Caco-2 (cell line): ENCODE measurements at regions not wholly inside any gene's neighbourhood (a gene's known extent, or its start where the extent isn't known, plus 50 kb on each side); places are given as distances from the start of the nearest gene placed in this dataset.

Experiments used
- BruUV-seq: library from RNA; stranded (reverse); fragments of 400-500 nt; replicated peaks from 2 replicates; lab custom pipeline; 2021; lab: Mats Ljungman, UMichigan
- CTCF ChIA-PET: fragments of 300-600 bp; sonication (Branson Sonifier 250); formaldehyde crosslinking; loops from one replicate; lab custom pipeline; 2022; ENCODE audit warnings: antibody characterized with exemption; lab: Charles Lee
- POLR2A ChIA-PET: fragments of 300-600 bp; sonication (Branson Sonifier 250); formaldehyde crosslinking; loops from one replicate; lab custom pipeline; 2022; ENCODE audit warnings: antibody characterized with exemption; lab: Charles Lee
- DNase-seq, 2 experiments: peaks; one replicate each; pipeline versions ENCODE4 v3.0.0 to v3.0.0-alpha.2; 2020 to 2022
- H3K27me3 ChIP-seq: replicated peaks from 2 replicates; pipeline ENCODE4 v1.6.0; 2011; ENCODE audit warnings: low read length; ENCODE audit not compliant: control insufficient read depth, insufficient read depth
- H3K36me3 ChIP-seq: 2 replicates; pipeline ENCODE4 v1.5.1; 2011; ENCODE audit warnings: low read length; ENCODE audit not compliant: control insufficient read depth, insufficient read depth
- H3K4me1 ChIP-seq: fragments of 250-450 bp; sonication (Bioruptor Pico); 2 replicates; pipeline ENCODE4 v1.5.1; 2020; ENCODE audit warnings: mild to moderate bottlenecking
- H3K4me3 ChIP-seq: 2 replicates; pipeline ENCODE4 v1.5.1; 2011; ENCODE audit warnings: low read depth, mild to moderate bottlenecking, control low read depth, low read length
- H3K9me3 ChIP-seq: fragments of 250-450 bp; sonication (Bioruptor Pico); 2 replicates; pipeline ENCODE4 v1.5.1; 2020; ENCODE audit warnings: mild to moderate bottlenecking, moderate library complexity
- H3K27ac Mint-ChIP-seq: one replicate; pipeline ENCODE4 v1.8.0; 2022; ENCODE audit warnings: mixed read lengths; ENCODE audit not compliant: unreplicated experiment
- H3K27me3 Mint-ChIP-seq: one replicate; pipeline ENCODE4 v1.8.0; 2022; ENCODE audit warnings: mixed read lengths; ENCODE audit not compliant: insufficient read depth, unreplicated experiment
- H3K36me3 Mint-ChIP-seq: one replicate; pipeline ENCODE4 v1.8.0; 2022; ENCODE audit warnings: mild to moderate bottlenecking, mixed read lengths; ENCODE audit not compliant: insufficient read depth, unreplicated experiment
- H3K4me1 Mint-ChIP-seq: one replicate; pipeline ENCODE4 v1.8.0; 2022; ENCODE audit warnings: low read depth, mixed read lengths; ENCODE audit not compliant: unreplicated experiment
- H3K4me3 Mint-ChIP-seq: one replicate; pipeline ENCODE4 v1.8.0; 2022; ENCODE audit warnings: mild to moderate bottlenecking, moderate library complexity, mixed read lengths; ENCODE audit not compliant: unreplicated experiment
- H3K9me3 Mint-ChIP-seq: one replicate; pipeline ENCODE4 v1.8.0; 2022; ENCODE audit warnings: mixed read lengths; ENCODE audit not compliant: unreplicated experiment
- CTCF ChIP-seq, 2 experiments: fragments of 200-600 bp in 1 of 2; IDR thresholded peaks; 1 replicate in 1 of 2; 2 replicates in 1 of 2; pipeline versions ENCODE4 v1.5.1 to v1.8.0; 2011 to 2022; ENCODE audit warnings: antibody characterized with exemption in 1 of 2, control low read depth in 1 of 2, inconsistent platforms in 1 of 2, low read depth in 1 of 2, low read length in 1 of 2, mild to moderate bottlenecking in 1 of 2, moderate library complexity in 1 of 2; ENCODE audit not compliant: insufficient read depth in 1 of 2, severe bottlenecking in 1 of 2, unreplicated experiment in 1 of 2
- intact Hi-C: fragments of 100-400 bp; cut with micrococcal nuclease; formaldehyde crosslinking; loops from one replicate; pipeline ENCODE4 v1.10.0; 2022; ENCODE audit not compliant: unreplicated experiment

GRCh38 chr4:23500894-23501449 is 388.9 kb downstream of the PPARGC1A start:
- no peak overlapping the region for H3K27ac Mint-ChIP-seq
- H3K9me3 ChIP-seq: 0 out of 2 replicates have a peak, but pooled peaks cover 3% of the 10 kb centered on the region
- no peaks in the 10 kb centered on the region for H3K27me3 ChIP-seq
- no peak for TF ChIP-seq CTCF (IDR thresholded peaks at IDR 0.05; ENCODE audit: insufficient read depth in 1 of 2, low read depth in 1 of 2, low read length in 1 of 2, severe bottlenecking in 1 of 2, unreplicated experiment in 1 of 2)
- H3K4me3 ChIP-seq: no peak overlapping the region
- H3K4me1 ChIP-seq: no peaks in the 10 kb centered on the region
- DNase-seq: no peak
- ChIA-PET POLR2A (no interaction called here), CTCF (no interaction called here)
- no peaks in the 10 kb centered on the region for H3K4me1 Mint-ChIP-seq
- intact Hi-C loops: no loop called here
- H3K27me3 Mint-ChIP-seq: peaks cover 4% of the 10 kb centered on the region
- no peak overlapping the region for H3K4me3 Mint-ChIP-seq
- BruUV-seq: no TSS peak
- H3K36me3 Mint-ChIP-seq: no peaks in the 10 kb centered on the region
- peaks cover 9% of the 10 kb centered on the region for H3K9me3 Mint-ChIP-seq
- no peaks in the 10 kb centered on the region for H3K36me3 ChIP-seq

- no peak for TF ChIP-seq CTCF (IDR thresholded peaks at IDR 0.05; ENCODE audit: insufficient read depth in 1 of 2, low read depth in 1 of 2, low read length in 1 of 2, severe bottlenecking in 1 of 2, unreplicated experiment in 1 of 2)
These were observed 404.0 kb downstream of the PPARGC1A start for GRCh38 chr4:23485801-23486200.

DNA sequence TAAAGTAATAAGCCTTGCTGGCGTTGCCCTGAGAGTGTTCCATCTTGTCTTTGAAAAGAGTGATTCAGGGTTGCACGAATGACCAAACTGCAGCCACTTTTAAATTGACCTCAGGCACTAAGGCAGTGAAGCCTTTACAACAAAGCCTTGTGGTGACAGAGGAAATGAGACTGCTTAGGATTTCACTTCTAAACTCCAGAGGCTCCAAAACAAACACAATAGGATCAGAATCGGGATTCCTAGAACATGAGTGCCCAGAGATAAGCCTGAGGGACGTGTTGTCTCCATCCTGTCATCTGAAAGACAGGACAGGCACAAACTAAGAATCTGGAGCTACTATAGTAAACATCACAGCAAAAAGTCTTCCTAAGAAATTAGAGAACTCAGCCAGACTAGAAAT is 405.2 kb downstream of the PPARGC1A start:
- ChIA-PET POLR2A (no interaction called here), CTCF (no interaction called here)
- Mint-ChIP-seq H3K4me1 (no peaks in the 10 kb centered on the region), H3K27ac (no peak overlapping the region), H3K27me3 (no peaks in the 10 kb centered on the region), H3K4me3 (no peak overlapping the region), H3K9me3 (no peaks in the 10 kb centered on the region), H3K36me3 (no peaks in the 10 kb centered on the region)
- Histone ChIP-seq H3K27me3 (no peaks in the 10 kb centered on the region), H3K36me3 (no peaks in the 10 kb centered on the region), H3K9me3 (no peaks in the 10 kb centered on the region), H3K4me3 (no peak overlapping the region), H3K4me1 (no peaks in the 10 kb centered on the region)
- BruUV-seq: no TSS peak
- DNase-seq: no peak
- intact Hi-C loops: no loop called here
- TF ChIP-seq CTCF (IDR thresholded peaks at IDR 0.05; ENCODE audit: insufficient read depth in 1 of 2, low read depth in 1 of 2, low read length in 1 of 2, severe bottlenecking in 1 of 2, unreplicated experiment in 1 of 2): no peak

More at GRCh38 chr4:23485801-23486200, 404.0 kb downstream of the PPARGC1A start:
- Mint-ChIP-seq H3K9me3 (no peaks in the 10 kb centered on the region), H3K4me1 (no peaks in the 10 kb centered on the region), H3K27me3 (no peaks in the 10 kb centered on the region), H3K4me3 (no peak overlapping the region), H3K27ac (no peak overlapping the region), H3K36me3 (no peaks in the 10 kb centered on the region)
- no peak for DNase-seq
- CTCF ChIA-PET: no interaction called here
- no peaks in the 10 kb centered on the region for H3K27me3 ChIP-seq
- no peaks in the 10 kb centered on the region for H3K9me3 ChIP-seq
- no peaks in the 10 kb centered on the region for H3K36me3 ChIP-seq
- intact Hi-C loops: no loop called here
- no TSS peak for BruUV-seq
- H3K4me1 ChIP-seq: no peaks in the 10 kb centered on the region
- POLR2A ChIA-PET: no interaction called here
- H3K4me3 ChIP-seq: no peak overlapping the region
